HCT116 (cell line): ENCODE measurements at regions not wholly inside any gene's neighbourhood (a gene's known extent, or its start where the extent isn't known, plus 50 kb on each side); places are given as distances from the start of the nearest gene placed in this dataset.

Experiments used
- ATAC-seq: fragments of 200-7000 bp; cut with Tn5 transposase; 2 replicates; pipeline ENCODE4 v1.9.1; 2020; ENCODE audit warnings: mild to moderate bottlenecking, moderate library complexity
- BruUV-seq: library from RNA; stranded (reverse); fragments of 400-500 nt; replicated peaks from 2 replicates; lab custom pipeline; 2021; lab: Mats Ljungman, UMichigan
- CTCF ChIA-PET: fragments of 300-600 bp; sonication (Branson Sonifier 250); formaldehyde crosslinking; loops from one replicate; lab custom pipeline; 2021; ENCODE audit warnings: antibody characterized with exemption; lab: Charles Lee
- POLR2A ChIA-PET: fragments of 300-600, 350-600 bp; sonication (Branson Sonifier 250); formaldehyde crosslinking; loops from one replicate; lab custom pipeline; 2021; ENCODE audit warnings: antibody characterized with exemption; lab: Charles Lee
- RAD21 ChIA-PET, 2 experiments: fragments of 300-600 bp; sonication (Branson Sonifier 250); formaldehyde crosslinking; loops; one replicate each; lab custom pipeline; 2023; ENCODE audit warnings: low total read pairs in 2 of 2; ENCODE audit not compliant: uncharacterized antibody in 2 of 2, unreplicated experiment in 2 of 2, low non-redundant PET in 1 of 2; lab: Charles Lee
- DNase-seq: peaks from one replicate; pipeline ENCODE4 v3.0.0-alpha.2; 2010; ENCODE audit warnings: low read depth, low spot score
- H2AFZ ChIP-seq: fragments of 200-600 bp; shearing (Covaris generic), sonication (generic); 2 replicates; pipeline ENCODE4 v1.6.1; 2017; ENCODE audit warnings: low read depth, mixed run types, mixed read lengths, antibody characterized with exemption, low read length; ENCODE audit not compliant: poor library complexity, severe bottlenecking
- H3K27ac ChIP-seq: 2 replicates; pipeline ENCODE4 v1.5.1; 2012; ENCODE audit warnings: low read depth, low read length
- H3K27me3 ChIP-seq: fragments of 200-600 bp; sonication (generic); 2 replicates; pipeline ENCODE4 v1.6.1; 2016; ENCODE audit warnings: mixed run types, low read length, mixed read lengths; ENCODE audit not compliant: insufficient read depth
- H3K36me3 ChIP-seq, 2 experiments: fragments of 200-500 bp in 1 of 2; fragments of 200-600 bp in 1 of 2; sonication (Bioruptor generic) in 1 of 2; sonication (generic) in 1 of 2; 2 replicates each; pipeline versions ENCODE4 v1.5.1 to v1.6.1; 2014 to 2016; ENCODE audit warnings: low read length in 2 of 2, inconsistent platforms in 1 of 2, mixed read lengths in 1 of 2, mixed run types in 1 of 2; ENCODE audit not compliant: insufficient read depth in 2 of 2, control insufficient read depth in 1 of 2
- H3K4me1 ChIP-seq, 2 experiments: fragments of 200-600 bp in 1 of 2; sonication (generic) in 1 of 2; 2 replicates each; pipeline versions ENCODE4 v1.5.1 to v1.6.1; 2012 to 2017; ENCODE audit warnings: low read length in 2 of 2, inconsistent platforms in 1 of 2, mild to moderate bottlenecking in 1 of 2, mixed read lengths in 1 of 2, mixed run types in 1 of 2, moderate library complexity in 1 of 2; ENCODE audit not compliant: insufficient read depth in 2 of 2, control insufficient read depth in 1 of 2
- H3K4me2 ChIP-seq: fragments of 200-600 bp; sonication (generic); 2 replicates; pipeline ENCODE4 v1.6.1; 2017; ENCODE audit warnings: mixed run types, low read length, mixed read lengths
- H3K4me3 ChIP-seq, 2 experiments: fragments of 200-600 bp in 1 of 2; sonication (generic) in 1 of 2; replicated peaks in 1 of 2; 2 replicates each; pipeline ENCODE4 v1.5.1; 2011 to 2016; ENCODE audit warnings: low read length in 2 of 2, control low read depth in 1 of 2, low read depth in 1 of 2, mild to moderate bottlenecking in 1 of 2, mixed read lengths in 1 of 2, mixed run types in 1 of 2
- H3K79me2 ChIP-seq: fragments of 200-600 bp; sonication (generic); 2 replicates; pipeline ENCODE4 v1.6.1; 2017; ENCODE audit warnings: mild to moderate bottlenecking, mixed run types, low read length, moderate library complexity, mixed read lengths; ENCODE audit not compliant: insufficient read depth
- H3K9ac ChIP-seq: fragments of 200-600 bp; sonication (generic); 2 replicates; pipeline ENCODE4 v1.6.1; 2016; ENCODE audit warnings: low read length, mixed read lengths
- H3K9me2 ChIP-seq: fragments of 200-600 bp; sonication (generic), shearing (Covaris generic); 2 replicates; pipeline ENCODE4 v1.6.1; 2017; ENCODE audit warnings: mixed run types, mild to moderate bottlenecking, moderate library complexity; ENCODE audit not compliant: insufficient read depth
- H3K9me3 ChIP-seq, 2 experiments: fragments of 200-500 bp in 1 of 2; fragments of 200-600 bp in 1 of 2; sonication (Bioruptor generic) in 1 of 2; sonication (generic) in 1 of 2; 2 replicates each; pipeline ENCODE4 v1.6.1; 2014 to 2017; ENCODE audit warnings: low read length in 2 of 2, mixed read lengths in 2 of 2, inconsistent platforms in 1 of 2, low read depth in 1 of 2, mild to moderate bottlenecking in 1 of 2, mixed run types in 1 of 2, moderate library complexity in 1 of 2; ENCODE audit not compliant: control insufficient read depth in 1 of 2, insufficient read depth in 1 of 2
- H4K20me1 ChIP-seq: fragments of 200-600 bp; sonication (generic), shearing (Covaris generic); 2 replicates; pipeline ENCODE4 v1.6.1; 2017; ENCODE audit warnings: mixed run types, mild to moderate bottlenecking, moderate library complexity; ENCODE audit not compliant: insufficient read depth
- CBX3 ChIP-seq: IDR thresholded peaks from 2 replicates; pipeline ENCODE4 v1.6.1; 2012; ENCODE audit warnings: low read depth
- CEBPB ChIP-seq: IDR thresholded peaks from 2 replicates; pipeline ENCODE4 v1.6.1; 2012; ENCODE audit warnings: low read depth
- ELF1 ChIP-seq: IDR thresholded peaks from 2 replicates; pipeline ENCODE4 v1.6.1; 2012; ENCODE audit warnings: low read depth, borderline replicate concordance
- EZH2phosphoT487 ChIP-seq: fragments of 200-600 bp; IDR thresholded peaks from 2 replicates; pipeline ENCODE4 v1.6.1; 2018; ENCODE audit warnings: antibody characterized with exemption, borderline replicate concordance
- FOSL1 ChIP-seq: IDR thresholded peaks from 2 replicates; pipeline ENCODE4 v1.6.1; 2012; ENCODE audit warnings: low read depth
- JUND ChIP-seq: IDR thresholded peaks from 2 replicates; pipeline ENCODE4 v1.6.1; 2012
- POLR2A ChIP-seq: IDR thresholded peaks from 2 replicates; pipeline ENCODE4 v1.7.0; 2011; ENCODE audit warnings: borderline replicate concordance; ENCODE audit not compliant: insufficient read depth, insufficient read length; ENCODE audit errors: extremely low read depth
- POLR2AphosphoS5 ChIP-seq: IDR thresholded peaks from 2 replicates; pipeline ENCODE4 v1.6.1; 2011; ENCODE audit warnings: mild to moderate bottlenecking, low read depth, low read length, moderate library complexity
- REST ChIP-seq: IDR thresholded peaks from 2 replicates; pipeline ENCODE4 v1.6.1; 2012; ENCODE audit warnings: low read depth
- SIN3A ChIP-seq: IDR thresholded peaks from 2 replicates; pipeline ENCODE4 v1.6.1; 2012; ENCODE audit warnings: low read depth
- SP1 ChIP-seq: IDR thresholded peaks from 2 replicates; pipeline ENCODE4 v1.6.1; 2012; ENCODE audit warnings: low read depth
- TCF7L2 ChIP-seq: IDR thresholded peaks from 2 replicates; pipeline ENCODE4 v1.7.0; 2011; ENCODE audit warnings: borderline replicate concordance, inconsistent platforms; ENCODE audit not compliant: insufficient read depth, insufficient read length; ENCODE audit errors: extremely low read depth
- YY1 ChIP-seq: IDR thresholded peaks from 2 replicates; pipeline ENCODE4 v1.6.1; 2011; ENCODE audit warnings: low read length, low read depth, moderate library complexity, mild to moderate bottlenecking; ENCODE audit not compliant: insufficient replicate concordance; ENCODE audit errors: extremely low read depth
- intact Hi-C: fragments of 100-400 bp; cut with micrococcal nuclease; formaldehyde crosslinking; loops from 2 replicates; pipeline ENCODE4 v1.10.0; 2022
- TF ChIP-seq, protein P1 (sequence below): IDR thresholded peaks from 2 replicates; pipeline ENCODE4 v1.6.1; 2012
- TF ChIP-seq, protein P2 (sequence below): IDR thresholded peaks from 2 replicates; pipeline ENCODE4 v1.6.1; 2011; ENCODE audit warnings: mild to moderate bottlenecking, low read length, moderate library complexity; ENCODE audit not compliant: insufficient replicate concordance; ENCODE audit errors: extremely low read depth

GRCh38 chr3:177596816-177597271, 399.6 kb upstream of the TBL1XR1 start (continued):
- TF ChIP-seq TCF7L2 (no peak), CEBPB (no peak), POLR2A (no peak), FOSL1 (no peak), ELF1 (no peak), SIN3A (no peak), JUND (no peak)
- TF ChIP-seq, protein P1, sequence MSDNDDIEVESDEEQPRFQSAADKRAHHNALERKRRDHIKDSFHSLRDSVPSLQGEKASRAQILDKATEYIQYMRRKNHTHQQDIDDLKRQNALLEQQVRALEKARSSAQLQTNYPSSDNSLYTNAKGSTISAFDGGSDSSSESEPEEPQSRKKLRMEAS, result no peak

DNA sequence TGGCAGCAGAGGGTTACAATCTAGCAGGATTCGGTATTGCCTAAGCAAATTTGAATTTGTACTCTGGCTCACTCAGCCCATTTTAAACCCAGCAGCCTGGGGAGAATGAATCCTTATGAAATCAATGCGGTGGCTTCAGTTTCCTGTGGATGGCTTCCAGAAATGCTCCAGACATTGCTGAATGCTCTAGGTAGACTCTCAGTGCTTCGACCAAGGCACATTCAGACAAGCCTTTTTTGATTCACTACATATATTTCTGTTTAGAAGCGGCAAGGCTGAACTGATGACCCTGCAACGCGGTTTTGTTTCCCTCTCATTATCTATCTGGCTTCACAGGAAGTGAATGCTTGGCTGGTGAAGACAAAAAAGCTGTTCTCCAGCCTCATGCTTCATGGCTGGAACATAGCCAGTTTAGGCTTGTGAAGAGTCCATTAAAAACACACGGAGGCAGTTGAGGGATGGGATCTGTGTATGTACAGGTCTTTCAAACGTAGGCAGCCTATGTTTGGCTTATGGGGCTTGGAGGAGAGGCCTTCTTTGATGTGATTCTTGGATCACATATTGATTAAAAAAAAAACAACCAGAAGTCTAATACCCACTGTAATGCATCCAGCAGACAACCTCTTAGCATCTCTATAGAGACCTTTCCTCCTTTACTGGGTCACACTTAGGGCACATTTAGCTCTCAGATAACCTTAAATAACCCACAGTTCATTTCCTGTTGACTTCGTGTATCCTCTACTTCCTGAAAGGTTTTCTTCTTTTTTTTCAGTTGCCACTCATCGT, 400.2 kb upstream of the TBL1XR1 start:
- intact Hi-C loops, result no loop called here
- BruUV-seq, result no TSS peak
- DNase-seq (no peak), ATAC-seq (no peak)
- H3K4me3 ChIP-seq, result no peak overlapping the region
- ChIA-PET CTCF (no interaction called here), RAD21 (no interaction called here), POLR2A (no interaction called here)
- H2AFZ ChIP-seq, result no peak overlapping the region
- H3K36me3 ChIP-seq, result no peaks in the 10 kb centered on the region
- H3K9ac ChIP-seq, result no peak overlapping the region
- no peaks in the 10 kb centered on the region for H4K20me1 ChIP-seq
- no peaks in the 10 kb centered on the region for H3K9me2 ChIP-seq
- no peaks in the 10 kb centered on the region for H3K27me3 ChIP-seq
- H3K4me1 ChIP-seq, result peaks cover 19 to 29% of the 10 kb centered on the region in 2 experiments
- H3K4me2 ChIP-seq, result no peak overlapping the region
- no peaks in the 10 kb centered on the region for H3K79me2 ChIP-seq
- no peak overlapping the region for H3K27ac ChIP-seq
- H3K9me3 ChIP-seq, result no peaks in the 10 kb centered on the region
- TF ChIP-seq, protein P2, sequence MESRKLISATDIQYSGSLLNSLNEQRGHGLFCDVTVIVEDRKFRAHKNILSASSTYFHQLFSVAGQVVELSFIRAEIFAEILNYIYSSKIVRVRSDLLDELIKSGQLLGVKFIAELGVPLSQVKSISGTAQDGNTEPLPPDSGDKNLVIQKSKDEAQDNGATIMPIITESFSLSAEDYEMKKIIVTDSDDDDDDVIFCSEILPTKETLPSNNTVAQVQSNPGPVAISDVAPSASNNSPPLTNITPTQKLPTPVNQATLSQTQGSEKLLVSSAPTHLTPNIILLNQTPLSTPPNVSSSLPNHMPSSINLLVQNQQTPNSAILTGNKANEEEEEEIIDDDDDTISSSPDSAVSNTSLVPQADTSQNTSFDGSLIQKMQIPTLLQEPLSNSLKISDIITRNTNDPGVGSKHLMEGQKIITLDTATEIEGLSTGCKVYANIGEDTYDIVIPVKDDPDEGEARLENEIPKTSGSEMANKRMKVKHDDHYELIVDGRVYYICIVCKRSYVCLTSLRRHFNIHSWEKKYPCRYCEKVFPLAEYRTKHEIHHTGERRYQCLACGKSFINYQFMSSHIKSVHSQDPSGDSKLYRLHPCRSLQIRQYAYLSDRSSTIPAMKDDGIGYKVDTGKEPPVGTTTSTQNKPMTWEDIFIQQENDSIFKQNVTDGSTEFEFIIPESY, result no peak
- TF ChIP-seq CEBPB (no peak), SIN3A (no peak), POLR2A (no peak), JUND (no peak), YY1 (no peak), POLR2AphosphoS5 (no peak), CBX3 (no peak), REST (no peak), FOSL1 (no peak), SP1 (no peak), ELF1 (no peak), EZH2phosphoT487 (no peak)
- TF ChIP-seq, protein P1, result no peak
